ENCODE measurements at regions not wholly inside any gene's neighbourhood (a gene's known extent, or its start where the extent isn't known, plus 50 kb on each side); places are given as distances from the start of the nearest gene placed in this dataset.

DNA sequence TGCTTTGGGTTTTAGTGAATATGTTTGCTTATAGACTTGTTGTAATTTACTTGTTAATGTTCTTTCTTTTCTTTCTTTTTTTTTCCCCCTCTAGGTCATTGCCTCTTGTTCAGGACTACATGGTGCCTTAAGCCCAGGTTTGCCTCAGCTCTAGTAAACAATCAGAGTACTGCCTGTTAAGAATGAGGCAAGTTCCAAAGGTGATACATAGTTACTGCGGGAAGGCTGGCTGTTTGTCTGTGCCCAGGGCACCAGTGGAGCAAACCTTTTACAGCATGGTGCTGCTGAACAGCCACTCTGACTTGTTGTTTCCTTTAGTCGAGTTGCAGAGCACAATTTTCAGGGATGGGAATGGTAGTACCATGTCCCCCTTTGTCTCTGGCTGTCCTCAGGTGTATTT is 517.2 kb downstream of the NYAP2 start:
- no peak for TF ChIP-seq CTCF (IDR thresholded peaks at IDR 0.05)
- TF ChIP-seq POLR2A (IDR thresholded peaks at IDR 0.05), result no peak
